PFSK-1 (cell line): ENCODE measurements at regions not wholly inside any gene's neighbourhood (a gene's known extent, or its start where the extent isn't known, plus 50 kb on each side); places are given as distances from the start of the nearest gene placed in this dataset.

Source experiments
- POLR2AphosphoS5 ChIP-seq: IDR thresholded peaks from 2 replicates; pipeline ENCODE4 v1.6.1; 2012; ENCODE audit warnings: low read depth, mild to moderate bottlenecking, control low read depth, low read length, moderate library complexity
- TAF1 ChIP-seq: IDR thresholded peaks from 2 replicates; pipeline ENCODE4 v1.6.1; 2012; ENCODE audit warnings: low read length, control low read depth, borderline replicate concordance; ENCODE audit not compliant: insufficient read depth

DNA sequence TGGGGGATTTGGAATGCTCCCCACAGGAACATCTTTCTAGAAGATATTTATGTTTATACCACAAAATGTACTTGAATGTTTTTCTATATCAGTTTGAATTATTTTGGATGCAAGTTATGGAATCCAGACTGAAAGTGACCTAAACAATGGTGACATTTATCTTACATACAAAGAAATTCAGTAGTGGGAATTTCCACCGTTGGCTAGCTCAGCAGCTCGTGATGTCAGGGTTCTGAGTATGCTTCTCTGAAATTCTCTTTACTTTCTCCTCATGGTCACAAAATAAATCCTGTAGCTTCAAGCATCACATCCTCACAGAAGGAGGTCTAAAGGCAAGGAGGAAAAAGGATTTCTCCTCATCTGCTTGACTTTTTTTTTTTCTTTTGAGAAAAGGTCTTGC is 105.3 kb downstream of the AKAIN1 start:
- TF ChIP-seq POLR2AphosphoS5 (no peak), TAF1 (no peak)
